Stomach (tissue), 4 donors: ENCODE measurements at regions not wholly inside any gene's neighbourhood (a gene's known extent, or its start where the extent isn't known, plus 50 kb on each side); places are given as distances from the start of the nearest gene placed in this dataset.

Experiments
- POLR2A ChIP-seq, 4 donors: fragments of 450-650 bp; IDR thresholded peaks; one replicate each; pipeline ENCODE4 v1.6.1; 2016; ENCODE audit warnings: antibody characterized with exemption in 4 of 4, control low read depth in 2 of 4, mild to moderate bottlenecking in 1 of 4, moderate library complexity in 1 of 4
- TF ChIP-seq, protein P1 (sequence below), 7 experiments: fragments of 450-650 bp in 4 of 7; fragments of 200-600 bp in 3 of 7; sonication (generic) in 3 of 7; IDR thresholded peaks; one replicate each; pipeline ENCODE4 v1.5.1; 2016 to 2019; ENCODE audit warnings: antibody characterized with exemption in 7 of 7, control low read depth in 2 of 7, mild to moderate bottlenecking in 1 of 7

DNA sequence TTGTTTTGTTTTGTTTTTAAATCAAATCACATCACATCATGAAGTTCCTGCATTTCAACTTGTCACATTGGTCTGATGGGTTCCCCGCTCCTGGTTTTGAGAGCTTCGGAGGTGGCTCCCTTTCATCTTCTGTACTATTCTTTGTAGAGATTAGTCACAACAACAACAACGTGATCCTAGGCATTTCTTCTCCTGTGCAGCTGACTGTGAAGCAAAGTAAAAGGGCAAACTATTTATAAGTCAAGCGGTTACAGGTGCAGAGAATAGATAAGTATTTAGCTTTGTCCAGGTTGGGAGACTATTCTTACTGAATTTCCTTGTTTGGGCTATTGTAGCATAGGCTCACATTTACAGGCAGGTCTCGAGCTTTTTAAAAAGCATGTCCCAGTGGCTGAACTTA lies 197.7 kb upstream of the CDKN2B start:
- TF ChIP-seq, protein P1, sequence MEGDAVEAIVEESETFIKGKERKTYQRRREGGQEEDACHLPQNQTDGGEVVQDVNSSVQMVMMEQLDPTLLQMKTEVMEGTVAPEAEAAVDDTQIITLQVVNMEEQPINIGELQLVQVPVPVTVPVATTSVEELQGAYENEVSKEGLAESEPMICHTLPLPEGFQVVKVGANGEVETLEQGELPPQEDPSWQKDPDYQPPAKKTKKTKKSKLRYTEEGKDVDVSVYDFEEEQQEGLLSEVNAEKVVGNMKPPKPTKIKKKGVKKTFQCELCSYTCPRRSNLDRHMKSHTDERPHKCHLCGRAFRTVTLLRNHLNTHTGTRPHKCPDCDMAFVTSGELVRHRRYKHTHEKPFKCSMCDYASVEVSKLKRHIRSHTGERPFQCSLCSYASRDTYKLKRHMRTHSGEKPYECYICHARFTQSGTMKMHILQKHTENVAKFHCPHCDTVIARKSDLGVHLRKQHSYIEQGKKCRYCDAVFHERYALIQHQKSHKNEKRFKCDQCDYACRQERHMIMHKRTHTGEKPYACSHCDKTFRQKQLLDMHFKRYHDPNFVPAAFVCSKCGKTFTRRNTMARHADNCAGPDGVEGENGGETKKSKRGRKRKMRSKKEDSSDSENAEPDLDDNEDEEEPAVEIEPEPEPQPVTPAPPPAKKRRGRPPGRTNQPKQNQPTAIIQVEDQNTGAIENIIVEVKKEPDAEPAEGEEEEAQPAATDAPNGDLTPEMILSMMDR (IDR thresholded peaks at IDR 0.05), result no peak
- TF ChIP-seq POLR2A (IDR thresholded peaks at IDR 0.05), result no peak
